HL-60 (cell line): ENCODE measurements at regions not wholly inside any gene's neighbourhood (a gene's known extent, or its start where the extent isn't known, plus 50 kb on each side); places are given as distances from the start of the nearest gene placed in this dataset.

Source experiments
- GABPA ChIP-seq: IDR thresholded peaks from 2 replicates; pipeline ENCODE4 v1.6.1; 2012; ENCODE audit warnings: low read depth
- POLR2AphosphoS5 ChIP-seq: IDR thresholded peaks from 2 replicates; pipeline ENCODE4 v1.6.1; 2012; ENCODE audit warnings: low read depth
- REST ChIP-seq: IDR thresholded peaks from 2 replicates; pipeline ENCODE4 v1.6.1; 2012; ENCODE audit warnings: low read depth; ENCODE audit not compliant: insufficient replicate concordance
- TF ChIP-seq, protein P1 (sequence below): IDR thresholded peaks from one replicate; pipeline ENCODE4 v1.5.1; 2011; ENCODE audit warnings: low read length, control low read depth, inconsistent platforms; ENCODE audit not compliant: insufficient read depth

- TF ChIP-seq, protein P1, sequence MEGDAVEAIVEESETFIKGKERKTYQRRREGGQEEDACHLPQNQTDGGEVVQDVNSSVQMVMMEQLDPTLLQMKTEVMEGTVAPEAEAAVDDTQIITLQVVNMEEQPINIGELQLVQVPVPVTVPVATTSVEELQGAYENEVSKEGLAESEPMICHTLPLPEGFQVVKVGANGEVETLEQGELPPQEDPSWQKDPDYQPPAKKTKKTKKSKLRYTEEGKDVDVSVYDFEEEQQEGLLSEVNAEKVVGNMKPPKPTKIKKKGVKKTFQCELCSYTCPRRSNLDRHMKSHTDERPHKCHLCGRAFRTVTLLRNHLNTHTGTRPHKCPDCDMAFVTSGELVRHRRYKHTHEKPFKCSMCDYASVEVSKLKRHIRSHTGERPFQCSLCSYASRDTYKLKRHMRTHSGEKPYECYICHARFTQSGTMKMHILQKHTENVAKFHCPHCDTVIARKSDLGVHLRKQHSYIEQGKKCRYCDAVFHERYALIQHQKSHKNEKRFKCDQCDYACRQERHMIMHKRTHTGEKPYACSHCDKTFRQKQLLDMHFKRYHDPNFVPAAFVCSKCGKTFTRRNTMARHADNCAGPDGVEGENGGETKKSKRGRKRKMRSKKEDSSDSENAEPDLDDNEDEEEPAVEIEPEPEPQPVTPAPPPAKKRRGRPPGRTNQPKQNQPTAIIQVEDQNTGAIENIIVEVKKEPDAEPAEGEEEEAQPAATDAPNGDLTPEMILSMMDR, result no peak
- no peak for TF ChIP-seq REST
- no peak for TF ChIP-seq POLR2AphosphoS5
- no peak for TF ChIP-seq GABPA
Measured at GRCh38 chr2:16933355-16933754, 267.7 kb upstream of the CYRIA start.
